Nephron (organoid): ENCODE measurements at regions not wholly inside any gene's neighbourhood (a gene's known extent, or its start where the extent isn't known, plus 50 kb on each side); places are given as distances from the start of the nearest gene placed in this dataset.
A peak's percentile ranks its signal among the peaks of the same experiment; 100 is the strongest.

Experiments
- H3K27ac Mint-ChIP-seq, 3 experiments: 2 replicates each; pipeline ENCODE4 v1.8.0; 2020; ENCODE audit warnings: mixed read lengths in 3 of 3, mild to moderate bottlenecking in 2 of 3, moderate library complexity in 1 of 3
- H3K27me3 Mint-ChIP-seq: 2 replicates; pipeline ENCODE4 v1.8.0; 2021; ENCODE audit warnings: low read depth, mild to moderate bottlenecking, moderate library complexity, mixed read lengths
- H3K36me3 Mint-ChIP-seq: 2 replicates; pipeline ENCODE4 v1.8.0; 2020; ENCODE audit warnings: low read depth, mixed read lengths
- H3K4me1 Mint-ChIP-seq: 2 replicates; pipeline ENCODE4 v1.8.0; 2020; ENCODE audit warnings: mixed read lengths
- H3K4me3 Mint-ChIP-seq, 3 experiments: 2 replicates each; pipeline ENCODE4 v1.8.0; 2020; ENCODE audit warnings: mild to moderate bottlenecking in 3 of 3, mixed read lengths in 3 of 3, moderate library complexity in 2 of 3
- H3K9me3 Mint-ChIP-seq: 2 replicates; pipeline ENCODE4 v1.8.0; 2020; ENCODE audit warnings: mixed read lengths
- CTCF ChIP-seq, 3 experiments: fragments of 200-600 bp; sonication (generic); IDR thresholded peaks; one replicate each; pipeline ENCODE4 v1.5.0; 2021; ENCODE audit warnings: antibody characterized with exemption in 3 of 3; ENCODE audit not compliant: unreplicated experiment in 3 of 3

- H3K36me3 Mint-ChIP-seq = peaks cover 3% of the 10 kb centered on the region
- no peak overlapping the region for H3K27ac Mint-ChIP-seq
- H3K27me3 Mint-ChIP-seq = peaks cover 12% of the 10 kb centered on the region
- no peak for TF ChIP-seq CTCF (IDR thresholded peaks at IDR 0.05; ENCODE audit: unreplicated experiment in 3 of 3)
- peaks cover 7% of the 10 kb centered on the region for H3K4me1 Mint-ChIP-seq
- H3K4me3 Mint-ChIP-seq = no peak overlapping the region
- peaks cover 9% of the 10 kb centered on the region for H3K9me3 Mint-ChIP-seq
Observed at GRCh38 chr16:51854401-51854951, 692.5 kb downstream of the TOX3 start.

- H3K36me3 Mint-ChIP-seq = peaks cover 3% of the 10 kb centered on the region
- no peak for TF ChIP-seq CTCF (IDR thresholded peaks at IDR 0.05; ENCODE audit: unreplicated experiment in 3 of 3)
- H3K9me3 Mint-ChIP-seq = peaks cover 9% of the 10 kb centered on the region
- H3K27ac Mint-ChIP-seq = no peak overlapping the region
- no peak overlapping the region for H3K4me3 Mint-ChIP-seq
- peaks cover 8% of the 10 kb centered on the region for H3K4me1 Mint-ChIP-seq
- H3K27me3 Mint-ChIP-seq = peaks cover 7% of the 10 kb centered on the region
Observed at GRCh38 chr16:51853586-51853985, 693.4 kb downstream of the TOX3 start.

GRCh38 chr16:51852892-51853291 lies 694.1 kb downstream of the TOX3 start:
- H3K9me3 Mint-ChIP-seq = peaks cover 9% of the 10 kb centered on the region
- no peak overlapping the region for H3K4me3 Mint-ChIP-seq
- peaks cover 8% of the 10 kb centered on the region for H3K4me1 Mint-ChIP-seq
- no peak for TF ChIP-seq CTCF (IDR thresholded peaks at IDR 0.05; ENCODE audit: unreplicated experiment in 3 of 3)
- peaks cover 7% of the 10 kb centered on the region for H3K27me3 Mint-ChIP-seq
- H3K36me3 Mint-ChIP-seq = peaks cover 3% of the 10 kb centered on the region
- H3K27ac Mint-ChIP-seq = no peak overlapping the region

- peaks cover 7% of the 10 kb centered on the region for H3K27me3 Mint-ChIP-seq
- peaks cover 6% of the 10 kb centered on the region for H3K9me3 Mint-ChIP-seq
- H3K4me1 Mint-ChIP-seq = peaks cover 8% of the 10 kb centered on the region
- H3K4me3 Mint-ChIP-seq = no peak overlapping the region
- peaks cover 3% of the 10 kb centered on the region for H3K36me3 Mint-ChIP-seq
- H3K27ac Mint-ChIP-seq = peak overlapping the region in 1 of 3 experiments; percentile 69
- no peak for TF ChIP-seq CTCF (IDR thresholded peaks at IDR 0.05; ENCODE audit: unreplicated experiment in 3 of 3)
Observed at GRCh38 chr16:51851111-51851510, 695.8 kb downstream of the TOX3 start.

- peaks cover 19% of the 10 kb centered on the region for H3K4me1 Mint-ChIP-seq
- H3K27ac Mint-ChIP-seq = peak overlapping the region in 2 of 3 experiments; percentile 4 to 92
- peaks cover 6% of the 10 kb centered on the region for H3K9me3 Mint-ChIP-seq
- no peak overlapping the region for H3K4me3 Mint-ChIP-seq
- no peaks in the 10 kb centered on the region for H3K36me3 Mint-ChIP-seq
- peaks cover under 1% of the 10 kb centered on the region for H3K27me3 Mint-ChIP-seq
- no peak for TF ChIP-seq CTCF (IDR thresholded peaks at IDR 0.05; ENCODE audit: unreplicated experiment in 3 of 3)
Observed at GRCh38 chr16:51849715-51850114, 697.2 kb downstream of the TOX3 start.

GRCh38 chr16:51845586-51846305 lies 694.7 kb upstream of the SALL1 start:
- Mint-ChIP-seq H3K27me3 (no peaks in the 10 kb centered on the region), H3K9me3 (no peaks in the 10 kb centered on the region), H3K36me3 (no peaks in the 10 kb centered on the region), H3K27ac (peak overlapping the region; percentile 92 to 96 (median 92)), H3K4me3 (peak overlapping the region in 1 of 3 experiments; percentile 38), H3K4me1 (peaks cover 19% of the 10 kb centered on the region)
- TF ChIP-seq CTCF (IDR thresholded peaks at IDR 0.05; ENCODE audit: unreplicated experiment in 3 of 3) = no peak
